Prostate gland (tissue), 2 donors: ENCODE measurements at regions not wholly inside any gene's neighbourhood (a gene's known extent, or its start where the extent isn't known, plus 50 kb on each side); places are given as distances from the start of the nearest gene placed in this dataset.

ENCODE experiments used
- CTCF ChIP-seq, 4 experiments: fragments of 200-600 bp in 2 of 4; fragments of 450-650 bp in 2 of 4; sonication (generic) in 2 of 4; IDR thresholded peaks; 1 replicate in 3 of 4; 2 replicates in 1 of 4; pipeline ENCODE4 v1.5.1; 2016 to 2019; ENCODE audit warnings: antibody characterized with exemption in 4 of 4, mild to moderate bottlenecking in 2 of 4, moderate library complexity in 2 of 4
- POLR2A ChIP-seq: fragments of 450-650 bp; IDR thresholded peaks from one replicate; pipeline ENCODE4 v1.6.1; 2016; ENCODE audit warnings: antibody characterized with exemption, mild to moderate bottlenecking
- POLR2AphosphoS5 ChIP-seq: sonication (generic); formaldehyde crosslinking; IDR thresholded peaks from one replicate; pipeline ENCODE4 v1.6.1; 2017; ENCODE audit warnings: antibody characterized with exemption

GRCh38 chr5:34475249-34475966, 180.7 kb upstream of the RAI14 start:
- TF ChIP-seq POLR2A (no peak), CTCF (IDR thresholded peaks at IDR 0.05) (no peak), POLR2AphosphoS5 (no peak)
